CD4-positive, alpha-beta memory T cell (primary cell): ENCODE measurements at regions not wholly inside any gene's neighbourhood (a gene's known extent, or its start where the extent isn't known, plus 50 kb on each side); places are given as distances from the start of the nearest gene placed in this dataset.

Experiments used
- CTCF ChIA-PET: fragments of 350-600 bp; sonication (Branson Sonifier 250); formaldehyde crosslinking; loops from one replicate; lab custom pipeline; 2021; ENCODE audit warnings: inconsistent platforms; ENCODE audit not compliant: partially characterized antibody; lab: Charles Lee
- POLR2A ChIA-PET: fragments of 350-600 bp; sonication (Branson Sonifier 250); formaldehyde crosslinking; loops from one replicate; lab custom pipeline; 2021; ENCODE audit not compliant: partially characterized antibody; lab: Charles Lee
- DNase-seq, 5 donors: peaks; one replicate each; pipeline versions ENCODE4 v3.0.0 to v3.0.0-alpha.2; 2020 to 2022; ENCODE audit warnings: mixed read lengths in 1 of 5
- H3K27ac ChIP-seq: one replicate; pipeline ENCODE4 v1.7.0; 2013; ENCODE audit warnings: low read depth, low read length
- H3K27me3 ChIP-seq: 2 replicates; pipeline ENCODE4 v1.7.0; 2013; ENCODE audit warnings: mild to moderate bottlenecking, low read length, moderate library complexity; ENCODE audit not compliant: insufficient read depth
- H3K36me3 ChIP-seq: 2 replicates; pipeline ENCODE4 v1.7.0; 2013; ENCODE audit warnings: mild to moderate bottlenecking, low read length, moderate library complexity; ENCODE audit not compliant: insufficient read depth
- H3K4me1 ChIP-seq: 2 replicates; pipeline ENCODE4 v1.7.0; 2013; ENCODE audit warnings: mild to moderate bottlenecking, low read length, moderate library complexity; ENCODE audit not compliant: insufficient read depth
- H3K4me3 ChIP-seq, 2 donors: one replicate each; pipeline ENCODE4 v1.7.0; 2013; ENCODE audit warnings: low read length in 2 of 2, mild to moderate bottlenecking in 1 of 2
- H3K9me3 ChIP-seq, 2 donors: one replicate each; pipeline ENCODE4 v1.7.0; 2013; ENCODE audit warnings: low read length in 2 of 2, control low read depth in 1 of 2; ENCODE audit not compliant: control insufficient read depth in 1 of 2
- H3K27ac Mint-ChIP-seq, 7 donors: one replicate each; pipeline ENCODE4 v1.8.0; 2020 to 2021; ENCODE audit warnings: mixed read lengths in 7 of 7, mild to moderate bottlenecking in 6 of 7, inconsistent platforms in 3 of 7, moderate library complexity in 3 of 7
- H3K27me3 Mint-ChIP-seq, 2 donors: one replicate each; pipeline ENCODE4 v1.8.0; 2020 to 2021; ENCODE audit warnings: mixed read lengths in 2 of 2
- H3K36me3 Mint-ChIP-seq, 2 donors: one replicate each; pipeline ENCODE4 v1.8.0; 2020 to 2021; ENCODE audit warnings: mixed read lengths in 2 of 2, inconsistent platforms in 1 of 2, mild to moderate bottlenecking in 1 of 2
- H3K4me1 Mint-ChIP-seq, 4 donors: one replicate each; pipeline ENCODE4 v1.8.0; 2020 to 2021; ENCODE audit warnings: mixed read lengths in 4 of 4, mild to moderate bottlenecking in 1 of 4
- H3K4me3 Mint-ChIP-seq, 8 donors: one replicate each; pipeline ENCODE4 v1.8.0; 2020 to 2021; ENCODE audit warnings: mixed read lengths in 8 of 8, mild to moderate bottlenecking in 7 of 8, moderate library complexity in 6 of 8, inconsistent platforms in 3 of 8
- H3K9me3 Mint-ChIP-seq, 8 donors: one replicate each; pipeline ENCODE4 v1.8.0; 2020 to 2021; ENCODE audit warnings: mixed read lengths in 8 of 8, mild to moderate bottlenecking in 5 of 8, inconsistent platforms in 3 of 8, moderate library complexity in 1 of 8
- intact Hi-C: fragments of 100-400 bp; cut with micrococcal nuclease; formaldehyde crosslinking; loops from one replicate; pipeline ENCODE4 v1.15.1; 2023

- H3K4me3 Mint-ChIP-seq, result no peak overlapping the region
- H3K27me3 Mint-ChIP-seq, result no peaks in the 10 kb centered on the region
- no peaks in the 10 kb centered on the region for H3K36me3 Mint-ChIP-seq
- Histone ChIP-seq H3K9me3 (no peaks in the 10 kb centered on the region), H3K4me3 (no peak overlapping the region), H3K36me3 (no peaks in the 10 kb centered on the region), H3K27me3 (no peaks in the 10 kb centered on the region), H3K27ac (no peak overlapping the region), H3K4me1 (no peaks in the 10 kb centered on the region)
- no peaks in the 10 kb centered on the region for H3K4me1 Mint-ChIP-seq
- intact Hi-C loops, result no loop called here
- CTCF ChIA-PET, result no interaction called here
- H3K9me3 Mint-ChIP-seq, result peaks cover 0 to 9% (median 3%) of the 10 kb centered on the region in 8 donors
- POLR2A ChIA-PET, result no interaction called here
- H3K27ac Mint-ChIP-seq, result no peak overlapping the region
- no peak for DNase-seq
These were observed 860.6 kb upstream of the MGAT4C start for GRCh38 chr12:87116780-87117179.

- no peaks in the 10 kb centered on the region for H3K9me3 ChIP-seq
- CTCF ChIA-PET, result no interaction called here
- no peak for DNase-seq
- POLR2A ChIA-PET, result no interaction called here
- H3K36me3 ChIP-seq, result no peaks in the 10 kb centered on the region
- H3K27me3 Mint-ChIP-seq, result no peaks in the 10 kb centered on the region
- no peaks in the 10 kb centered on the region for H3K36me3 Mint-ChIP-seq
- no peak overlapping the region for H3K4me3 Mint-ChIP-seq
- no peaks in the 10 kb centered on the region for H3K4me1 Mint-ChIP-seq
- H3K4me1 ChIP-seq, result no peaks in the 10 kb centered on the region
- intact Hi-C loops, result no loop called here
- no peak overlapping the region for H3K27ac Mint-ChIP-seq
- H3K4me3 ChIP-seq, result no peak overlapping the region
- no peak overlapping the region for H3K27ac ChIP-seq
- no peaks in the 10 kb centered on the region for H3K27me3 ChIP-seq
- H3K9me3 Mint-ChIP-seq, result peaks cover 0 to 4% (median 2%) of the 10 kb centered on the region in 8 donors
These were observed 856.6 kb upstream of the MGAT4C start for GRCh38 chr12:87112571-87113345.

- Histone ChIP-seq H3K27me3 (no peaks in the 10 kb centered on the region), H3K27ac (no peak overlapping the region), H3K36me3 (no peaks in the 10 kb centered on the region), H3K9me3 (no peaks in the 10 kb centered on the region), H3K4me1 (no peaks in the 10 kb centered on the region), H3K4me3 (no peak overlapping the region)
- Mint-ChIP-seq H3K4me1 (no peaks in the 10 kb centered on the region), H3K9me3 (peaks cover 0 to 4% (median under 1%) of the 10 kb centered on the region in 8 donors), H3K36me3 (no peaks in the 10 kb centered on the region), H3K27me3 (no peaks in the 10 kb centered on the region), H3K27ac (no peak overlapping the region), H3K4me3 (no peak overlapping the region)
- CTCF ChIA-PET, result no interaction called here
- intact Hi-C loops, result no loop called here
- POLR2A ChIA-PET, result no interaction called here
- DNase-seq, result no peak
These were observed 851.6 kb upstream of the MGAT4C start for GRCh38 chr12:87107766-87108165.

GRCh38 chr12:87107270-87107669 lies 851.1 kb upstream of the MGAT4C start:
- POLR2A ChIA-PET, result no interaction called here
- no peaks in the 10 kb centered on the region for H3K27me3 Mint-ChIP-seq

GRCh38 chr12:87096082-87096585 lies 839.9 kb upstream of the MGAT4C start:
- DNase-seq, result no peak
- Histone ChIP-seq H3K27me3 (no peaks in the 10 kb centered on the region), H3K4me3 (no peak overlapping the region), H3K4me1 (no peaks in the 10 kb centered on the region), H3K9me3 (no peaks in the 10 kb centered on the region), H3K36me3 (no peaks in the 10 kb centered on the region), H3K27ac (no peak overlapping the region)
- peaks cover 0 to 14% (median 1%) of the 10 kb centered on the region in 8 donors for H3K9me3 Mint-ChIP-seq
- no peaks in the 10 kb centered on the region for H3K4me1 Mint-ChIP-seq
- intact Hi-C loops, result no loop called here
- POLR2A ChIA-PET, result no interaction called here
- H3K4me3 Mint-ChIP-seq, result no peak overlapping the region
- no peaks in the 10 kb centered on the region for H3K36me3 Mint-ChIP-seq
- CTCF ChIA-PET, result no interaction called here
- no peaks in the 10 kb centered on the region for H3K27me3 Mint-ChIP-seq
- H3K27ac Mint-ChIP-seq, result no peak overlapping the region

More at GRCh38 chr12:87107270-87107669, 851.1 kb upstream of the MGAT4C start:
- Mint-ChIP-seq H3K4me1 (no peaks in the 10 kb centered on the region), H3K9me3 (peaks cover 0 to 4% (median under 1%) of the 10 kb centered on the region in 8 donors), H3K4me3 (no peak overlapping the region), H3K27ac (no peak overlapping the region), H3K36me3 (no peaks in the 10 kb centered on the region)
- Histone ChIP-seq H3K9me3 (no peaks in the 10 kb centered on the region), H3K36me3 (no peaks in the 10 kb centered on the region), H3K4me3 (no peak overlapping the region), H3K4me1 (no peaks in the 10 kb centered on the region), H3K27me3 (no peaks in the 10 kb centered on the region), H3K27ac (no peak overlapping the region)
- DNase-seq, result no peak
- intact Hi-C loops, result no loop called here
- CTCF ChIA-PET, result no interaction called here

- Histone ChIP-seq H3K9me3 (no peaks in the 10 kb centered on the region), H3K27me3 (no peaks in the 10 kb centered on the region), H3K4me1 (no peaks in the 10 kb centered on the region), H3K4me3 (no peak overlapping the region), H3K27ac (no peak overlapping the region), H3K36me3 (no peaks in the 10 kb centered on the region)
- intact Hi-C loops, result no loop called here
- no peaks in the 10 kb centered on the region for H3K4me1 Mint-ChIP-seq
- ChIA-PET CTCF (no interaction called here), POLR2A (no interaction called here)
- H3K36me3 Mint-ChIP-seq, result no peaks in the 10 kb centered on the region
- no peak overlapping the region for H3K4me3 Mint-ChIP-seq
- DNase-seq, result no peak
- no peak overlapping the region for H3K27ac Mint-ChIP-seq
- H3K9me3 Mint-ChIP-seq, result peaks cover 0 to 12% (median 0%) of the 10 kb centered on the region in 8 donors
- no peaks in the 10 kb centered on the region for H3K27me3 Mint-ChIP-seq
These were observed 838.2 kb upstream of the MGAT4C start for GRCh38 chr12:87094356-87094755.

- H3K27me3 Mint-ChIP-seq, result no peaks in the 10 kb centered on the region
- no peak overlapping the region for H3K27ac ChIP-seq
- H3K4me1 ChIP-seq, result no peaks in the 10 kb centered on the region
- no peaks in the 10 kb centered on the region for H3K9me3 ChIP-seq
- POLR2A ChIA-PET, result no interaction called here
- intact Hi-C loops, result no loop called here
- H3K36me3 Mint-ChIP-seq, result no peaks in the 10 kb centered on the region
- no peak overlapping the region for H3K4me3 Mint-ChIP-seq
- CTCF ChIA-PET, result no interaction called here
- DNase-seq, result no peak
- no peaks in the 10 kb centered on the region for H3K27me3 ChIP-seq
- H3K4me1 Mint-ChIP-seq, result no peaks in the 10 kb centered on the region
- peaks cover 0 to 12% (median 0%) of the 10 kb centered on the region in 8 donors for H3K9me3 Mint-ChIP-seq
- H3K36me3 ChIP-seq, result no peaks in the 10 kb centered on the region
- no peak overlapping the region for H3K4me3 ChIP-seq
- H3K27ac Mint-ChIP-seq, result no peak overlapping the region
These were observed 836.2 kb upstream of the MGAT4C start for GRCh38 chr12:87092421-87092820.
